BJ (cell line): ENCODE measurements at regions not wholly inside any gene's neighbourhood (a gene's known extent, or its start where the extent isn't known, plus 50 kb on each side); places are given as distances from the start of the nearest gene placed in this dataset.

Experiments used
- CTCF ChIA-PET: fragments of 350-600 bp; formaldehyde crosslinking; extraction: SDS; loops from one replicate; lab custom pipeline; 2021; ENCODE audit warnings: antibody characterized with exemption, inconsistent platforms; lab: Yijun Ruan, JAX
- POLR2A ChIA-PET: fragments of 300-600 bp; sonication (Branson Sonifier 250); formaldehyde crosslinking; extraction: SDS; loops from one replicate; lab custom pipeline; 2021; ENCODE audit warnings: antibody characterized with exemption; lab: Charles Lee
- DNase-seq: peaks from one replicate; pipeline ENCODE4 v3.0.0-alpha.2; 2011; ENCODE audit warnings: low read depth
- H3K27me3 ChIP-seq: 2 replicates; pipeline ENCODE4 v1.6.0; 2011; ENCODE audit warnings: low read length; ENCODE audit not compliant: control insufficient read depth, insufficient read depth
- H3K36me3 ChIP-seq: 2 replicates; pipeline ENCODE4 v1.5.1; 2011; ENCODE audit warnings: low read length; ENCODE audit not compliant: control insufficient read depth, insufficient read depth
- H3K4me3 ChIP-seq: 2 replicates; pipeline ENCODE4 v1.5.1; 2011; ENCODE audit warnings: low read depth, mild to moderate bottlenecking, control low read depth, low read length
- CTCF ChIP-seq: IDR thresholded peaks from 2 replicates; pipeline ENCODE4 v1.5.1; 2011; ENCODE audit warnings: low read depth, mild to moderate bottlenecking, control low read depth, inconsistent platforms, low read length, moderate library complexity; ENCODE audit not compliant: insufficient read depth

- POLR2A ChIA-PET: no interaction called here
- Histone ChIP-seq H3K27me3 (no peaks in the 10 kb centered on the region), H3K36me3 (no peaks in the 10 kb centered on the region), H3K4me3 (no peak overlapping the region)
- CTCF ChIA-PET: no interaction called here
- DNase-seq: no peak
- TF ChIP-seq CTCF: no peak
These were observed 73.5 kb upstream of the VIPR2 start for GRCh38 chr7:159218170-159218569.

DNA sequence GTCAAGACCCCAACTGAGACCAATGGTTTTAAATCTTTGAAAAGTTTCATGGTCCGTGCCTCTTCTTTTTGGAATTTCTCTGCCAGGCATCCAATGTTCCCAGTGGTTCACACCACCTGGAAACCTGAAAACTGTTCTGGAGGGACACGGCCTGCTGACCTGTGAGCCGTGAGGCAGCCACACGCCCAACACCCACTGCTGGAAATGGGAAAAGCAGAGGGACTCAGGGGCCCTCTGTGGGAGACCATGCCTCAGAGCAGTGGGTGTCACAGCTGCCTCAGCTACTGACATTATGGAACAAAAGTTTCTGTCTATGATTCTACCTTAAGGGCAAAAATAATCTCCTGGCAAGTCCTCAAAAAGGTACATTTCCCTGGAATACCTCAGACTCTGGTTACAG, 70.4 kb upstream of the VIPR2 start:
- ChIA-PET POLR2A (no interaction called here), CTCF (no interaction called here)
- Histone ChIP-seq H3K4me3 (no peak overlapping the region), H3K27me3 (no peaks in the 10 kb centered on the region), H3K36me3 (no peaks in the 10 kb centered on the region)
- no peak for DNase-seq
- no peak for TF ChIP-seq CTCF

GRCh38 chr7:159213253-159213652, 68.6 kb upstream of the VIPR2 start:
- ChIA-PET POLR2A (no interaction called here), CTCF (no interaction called here)
- DNase-seq: no peak
- Histone ChIP-seq H3K4me3 (no peak overlapping the region), H3K27me3 (no peaks in the 10 kb centered on the region), H3K36me3 (no peaks in the 10 kb centered on the region)
- no peak for TF ChIP-seq CTCF

GRCh38 chr7:159212226-159212625, 67.6 kb upstream of the VIPR2 start:
- Histone ChIP-seq H3K27me3 (no peaks in the 10 kb centered on the region), H3K36me3 (no peaks in the 10 kb centered on the region), H3K4me3 (no peak overlapping the region)
- no peak for TF ChIP-seq CTCF
- ChIA-PET POLR2A (no interaction called here), CTCF (no interaction called here)
- no peak for DNase-seq

GRCh38 chr7:159211540-159212182, 67.0 kb upstream of the VIPR2 start:
- POLR2A ChIA-PET: no interaction called here
- H3K27me3 ChIP-seq: no peaks in the 10 kb centered on the region
- no peaks in the 10 kb centered on the region for H3K36me3 ChIP-seq
- H3K4me3 ChIP-seq: no peak overlapping the region
- no peak for TF ChIP-seq CTCF
- CTCF ChIA-PET: no interaction called here
- no peak for DNase-seq
